Upper lobe of left lung (tissue), 6 donors: ENCODE measurements at regions not wholly inside any gene's neighbourhood (a gene's known extent, or its start where the extent isn't known, plus 50 kb on each side); places are given as distances from the start of the nearest gene placed in this dataset.
A peak's percentile ranks its signal among the peaks of the same experiment; 100 is the strongest.
"Not testable (repeated sequence)": the region's sequence is repeated elsewhere in the genome, so short reads cannot be mapped to it uniquely, and the experiment has no call there.

ENCODE experiments used
- ATAC-seq, 2 donors: fragments of 200-7000 bp; cut with Tn5 transposase; one replicate each; pipeline ENCODE4 v1.9.1; 2022; ENCODE audit warnings: mild to moderate bottlenecking in 2 of 2, moderate library complexity in 2 of 2; ENCODE audit not compliant: low FRiP score in 2 of 2
- DNase-seq, 2 donors: peaks; one replicate each; pipeline ENCODE4 v3.0.0-alpha.2; 2019 to 2020
- H3K27ac ChIP-seq, 4 donors: fragments of 200-600 bp; sonication (generic); one replicate each; pipeline ENCODE4 v1.5.1; 2016 to 2019
- H3K27me3 ChIP-seq, 4 donors: fragments of 200-600 bp; sonication (generic); one replicate each; pipeline ENCODE4 v1.5.1; 2017 to 2019
- H3K36me3 ChIP-seq, 4 donors: fragments of 200-600 bp; sonication (generic); one replicate each; pipeline ENCODE4 v1.5.1; 2016 to 2019
- H3K4me1 ChIP-seq, 4 donors: fragments of 200-600 bp; sonication (generic); one replicate each; pipeline ENCODE4 v1.5.1; 2018 to 2019
- H3K4me3 ChIP-seq, 4 donors: fragments of 200-600 bp; sonication (generic); one replicate each; pipeline ENCODE4 v1.5.1; 2017 to 2019; ENCODE audit warnings: mild to moderate bottlenecking in 2 of 4, moderate library complexity in 1 of 4
- H3K9me3 ChIP-seq, 4 donors: fragments of 200-600 bp; sonication (generic); one replicate each; pipeline ENCODE4 v1.5.1; 2018 to 2019
- WGBS, 2 donors: methylation state at CpG; one replicate each; pipeline ENCODE4 v1.1.5; 2017 to 2018; 5-methylcytosine and 5-hydroxymethylcytosine counted together
- TF ChIP-seq, protein P1 (sequence below), 6 experiments: fragments of 450-650 bp in 4 of 6; fragments of 200-600 bp in 2 of 6; sonication (generic) in 2 of 6; IDR thresholded peaks; one replicate each; pipeline ENCODE4 v1.5.1; 2016 to 2019; ENCODE audit warnings: antibody characterized with exemption in 6 of 6
- donor health status: DM: no; HTN: no; CAD: no; lungs with moderate emphysema.
- donor health status: DM: no; HTN: yes; CAD: no; lungs with severe emphysema.

DNA sequence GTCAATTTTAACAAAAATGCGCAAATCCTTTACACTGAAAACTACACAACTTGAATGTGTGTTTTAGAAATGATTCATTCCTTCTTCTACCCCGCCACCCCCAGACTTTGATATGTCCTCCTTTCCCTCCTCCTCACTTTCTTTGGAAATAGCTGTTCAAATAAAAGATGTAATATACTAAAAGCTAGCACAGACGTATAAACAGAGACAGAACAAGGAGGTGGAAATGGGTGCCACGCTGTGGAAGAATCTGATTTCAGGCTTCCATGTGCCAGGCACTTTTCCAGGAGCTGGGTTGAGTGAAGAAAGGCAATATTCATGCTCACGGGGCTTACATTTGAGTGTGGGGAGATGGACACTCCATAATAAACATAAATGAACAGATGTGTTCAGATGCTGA, 246.6 kb downstream of the ZNF92 start:
- H3K4me3 ChIP-seq, ATAC-seq, H3K27ac ChIP-seq, H3K9me3 ChIP-seq, H3K4me1 ChIP-seq, DNase-seq, H3K27me3 ChIP-seq, H3K36me3 ChIP-seq: not testable (repeated sequence)
- 68 to 74% methylated on average over 5 of the region's 5 CpGs for WGBS, 2 donors

DNA sequence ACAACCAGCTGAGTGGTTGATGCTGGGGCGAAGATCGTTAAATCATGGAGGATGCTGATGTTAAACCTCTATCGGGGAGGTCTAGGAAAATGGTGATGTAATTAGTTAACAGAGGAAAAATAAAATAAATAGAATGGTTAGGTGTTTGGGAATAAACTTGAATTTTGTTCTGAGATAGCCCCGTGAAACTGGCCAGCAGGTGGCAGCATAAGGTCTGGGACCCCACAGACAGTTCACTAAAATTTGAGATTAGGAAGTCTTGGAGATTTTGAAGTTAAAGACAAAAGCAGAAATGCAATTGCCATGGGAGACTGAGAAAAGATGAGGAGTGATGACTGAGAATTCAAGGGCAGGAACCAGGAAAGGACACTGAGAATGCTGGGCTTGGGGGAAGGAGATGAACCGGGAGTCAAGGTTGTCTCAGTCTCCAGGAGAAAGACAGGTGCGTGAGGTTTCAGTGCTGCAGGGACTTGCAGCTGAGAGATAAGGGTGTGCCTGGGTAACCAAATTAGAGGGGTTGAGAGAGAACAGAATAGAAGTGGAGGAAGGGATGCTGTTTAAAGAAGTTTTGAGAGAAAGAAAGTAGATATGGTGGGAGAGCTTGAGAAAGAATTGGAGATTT, 248.0 kb downstream of the ZNF92 start:
- H3K4me1 ChIP-seq, H3K9me3 ChIP-seq, ATAC-seq, H3K36me3 ChIP-seq, DNase-seq, H3K27ac ChIP-seq, H3K4me3 ChIP-seq, H3K27me3 ChIP-seq: not testable (repeated sequence)
- TF ChIP-seq, protein P1, sequence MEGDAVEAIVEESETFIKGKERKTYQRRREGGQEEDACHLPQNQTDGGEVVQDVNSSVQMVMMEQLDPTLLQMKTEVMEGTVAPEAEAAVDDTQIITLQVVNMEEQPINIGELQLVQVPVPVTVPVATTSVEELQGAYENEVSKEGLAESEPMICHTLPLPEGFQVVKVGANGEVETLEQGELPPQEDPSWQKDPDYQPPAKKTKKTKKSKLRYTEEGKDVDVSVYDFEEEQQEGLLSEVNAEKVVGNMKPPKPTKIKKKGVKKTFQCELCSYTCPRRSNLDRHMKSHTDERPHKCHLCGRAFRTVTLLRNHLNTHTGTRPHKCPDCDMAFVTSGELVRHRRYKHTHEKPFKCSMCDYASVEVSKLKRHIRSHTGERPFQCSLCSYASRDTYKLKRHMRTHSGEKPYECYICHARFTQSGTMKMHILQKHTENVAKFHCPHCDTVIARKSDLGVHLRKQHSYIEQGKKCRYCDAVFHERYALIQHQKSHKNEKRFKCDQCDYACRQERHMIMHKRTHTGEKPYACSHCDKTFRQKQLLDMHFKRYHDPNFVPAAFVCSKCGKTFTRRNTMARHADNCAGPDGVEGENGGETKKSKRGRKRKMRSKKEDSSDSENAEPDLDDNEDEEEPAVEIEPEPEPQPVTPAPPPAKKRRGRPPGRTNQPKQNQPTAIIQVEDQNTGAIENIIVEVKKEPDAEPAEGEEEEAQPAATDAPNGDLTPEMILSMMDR (IDR thresholded peaks at IDR 0.05): peak in 1 of 6 experiments; percentile 41
- WGBS, 2 donors: 25% methylated on average over 5 to 6 of the region's 6 CpGs

DNA sequence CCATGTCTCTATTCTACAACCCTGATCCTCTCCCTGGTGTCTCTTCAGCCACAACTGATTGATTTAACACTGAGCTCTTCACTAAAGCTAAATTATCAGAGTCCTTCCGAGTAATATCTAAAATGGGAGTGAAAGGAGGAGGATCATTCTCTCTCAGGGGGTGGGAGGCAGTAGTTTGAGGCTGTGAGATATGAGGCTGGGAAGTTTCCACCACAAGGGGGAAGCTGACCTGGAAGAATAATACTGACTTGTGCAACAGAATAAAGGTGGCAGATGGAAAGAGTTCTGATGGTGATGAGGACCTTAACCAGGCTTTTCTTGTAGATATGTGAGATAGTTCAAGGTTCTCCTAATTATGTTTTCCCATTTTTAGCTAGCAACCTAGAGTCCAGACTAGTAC, 241.6 kb upstream of the VKORC1L1 start:
- not testable (repeated sequence) for H3K27me3 ChIP-seq, H3K4me1 ChIP-seq, H3K9me3 ChIP-seq, ATAC-seq, H3K27ac ChIP-seq, H3K36me3 ChIP-seq, H3K4me3 ChIP-seq, DNase-seq
- WGBS, 2 donors: no CpG with 5 or more reads among the region's 1 CpG

DNA sequence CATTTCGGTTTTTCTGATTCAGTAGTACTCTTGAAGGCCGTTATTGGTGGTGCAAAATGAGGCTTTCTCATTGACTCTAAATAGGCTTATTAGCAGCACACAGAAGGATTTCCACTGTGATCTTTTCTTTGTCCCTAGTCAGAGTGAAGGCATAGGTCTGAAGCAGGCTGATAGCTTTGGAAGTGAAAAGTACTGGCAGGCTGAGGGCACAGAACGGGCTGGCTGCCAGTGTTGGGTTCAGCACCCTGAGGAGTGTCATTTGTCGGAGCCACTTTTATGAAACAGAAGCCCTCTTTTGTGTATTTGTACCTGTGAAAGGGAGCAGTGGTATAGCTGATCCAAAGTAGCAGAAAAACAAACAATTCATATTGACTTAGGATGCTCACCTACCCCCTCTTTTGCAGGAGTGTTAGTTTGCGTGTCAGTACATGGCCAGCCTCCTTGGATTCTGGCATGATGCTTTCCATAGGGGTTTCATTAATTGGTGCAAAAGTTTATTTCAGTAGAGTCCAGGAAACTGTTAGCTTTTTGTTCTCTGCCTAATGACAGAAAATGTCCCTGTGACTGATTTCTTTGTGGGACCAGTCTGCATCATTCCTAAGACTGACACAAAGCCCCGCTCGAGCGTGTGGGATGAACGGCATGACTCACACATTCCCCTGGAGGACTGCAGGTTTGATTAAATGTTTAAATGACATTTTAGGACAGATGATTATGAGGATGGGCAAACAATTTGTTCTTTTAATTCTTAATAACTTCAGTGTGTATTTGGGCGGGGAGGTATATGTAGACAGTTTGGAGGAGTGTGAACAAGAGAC, 239.1 kb upstream of the VKORC1L1 start:
- ATAC-seq, H3K36me3 ChIP-seq, H3K27ac ChIP-seq, H3K27me3 ChIP-seq, H3K4me1 ChIP-seq, H3K4me3 ChIP-seq, H3K9me3 ChIP-seq, DNase-seq: not testable (repeated sequence)
- no CpG with 5 or more reads among the region's 10 CpGs for WGBS, 2 donors

DNA sequence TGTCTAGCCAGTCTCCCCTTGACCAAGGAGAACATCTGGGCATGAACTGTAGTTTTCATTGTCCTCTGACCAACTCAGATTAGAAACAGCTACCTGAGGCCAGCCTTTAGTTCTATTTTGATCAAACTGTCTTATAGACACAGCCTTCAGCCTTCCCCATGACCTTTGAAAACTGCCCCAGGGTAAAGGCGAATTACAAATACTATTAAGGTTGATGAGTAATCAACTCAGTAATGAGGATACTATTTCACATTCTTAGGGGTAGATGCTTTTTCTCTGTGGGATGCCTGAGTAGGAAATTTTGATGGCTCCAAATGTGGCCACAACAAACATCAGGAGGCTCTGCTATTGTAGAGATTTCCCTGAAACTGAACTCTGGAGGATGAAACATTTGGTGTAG, 234.0 kb upstream of the VKORC1L1 start:
- not testable (repeated sequence) for H3K27ac ChIP-seq, H3K4me1 ChIP-seq, H3K9me3 ChIP-seq, H3K27me3 ChIP-seq, DNase-seq, H3K4me3 ChIP-seq, H3K36me3 ChIP-seq, ATAC-seq
- no CpG with 5 or more reads among the region's 1 CpG for WGBS, 2 donors

DNA sequence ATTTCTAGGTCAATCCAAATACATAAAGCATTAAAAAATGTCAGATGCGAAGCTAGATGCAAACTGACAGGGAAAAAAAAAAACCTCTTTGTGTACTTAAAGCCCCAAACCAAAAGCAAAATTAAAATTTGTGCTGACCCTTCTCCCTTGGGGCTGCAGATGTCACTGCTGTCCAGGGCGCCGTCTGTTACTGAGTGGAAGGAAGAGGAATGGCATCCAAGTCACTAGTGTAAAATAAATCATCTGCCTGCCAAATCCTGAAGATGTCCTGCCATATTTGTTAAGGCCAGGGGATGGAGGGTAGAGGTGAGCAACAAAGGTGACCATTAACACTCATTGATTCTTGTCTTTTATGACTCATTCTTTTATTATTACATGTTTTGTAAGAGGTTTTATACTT, 233.2 kb upstream of the VKORC1L1 start:
- not testable (repeated sequence) for H3K27me3 ChIP-seq, H3K9me3 ChIP-seq, H3K27ac ChIP-seq, H3K4me3 ChIP-seq, H3K4me1 ChIP-seq, H3K36me3 ChIP-seq, DNase-seq, ATAC-seq
- no CpG with 5 or more reads among the region's 3 CpGs for WGBS, 2 donors

DNA sequence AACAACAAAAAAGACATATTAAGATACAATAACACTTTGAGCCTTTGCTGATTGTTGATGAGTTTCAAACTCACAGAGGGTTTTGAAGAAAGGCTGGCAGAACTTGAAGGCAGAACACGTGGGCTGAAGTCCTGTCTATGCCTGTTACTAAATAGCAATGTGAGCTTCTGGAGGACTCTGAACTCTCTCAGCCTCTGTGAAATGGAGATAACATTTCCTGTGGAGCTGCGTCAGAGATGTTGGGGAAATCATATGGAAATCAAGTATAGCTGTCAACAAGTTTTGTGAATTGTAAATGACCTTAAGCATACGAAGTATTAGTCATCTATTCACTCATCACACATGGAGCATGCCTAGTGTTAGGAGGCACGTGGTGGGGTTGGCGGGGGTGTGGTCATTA, 229.4 kb upstream of the VKORC1L1 start:
- H3K27ac ChIP-seq, H3K4me1 ChIP-seq, H3K27me3 ChIP-seq, H3K36me3 ChIP-seq, ATAC-seq, H3K9me3 ChIP-seq, DNase-seq, H3K4me3 ChIP-seq: not testable (repeated sequence)
- WGBS, 2 donors: no CpG with 5 or more reads among the region's 5 CpGs

DNA sequence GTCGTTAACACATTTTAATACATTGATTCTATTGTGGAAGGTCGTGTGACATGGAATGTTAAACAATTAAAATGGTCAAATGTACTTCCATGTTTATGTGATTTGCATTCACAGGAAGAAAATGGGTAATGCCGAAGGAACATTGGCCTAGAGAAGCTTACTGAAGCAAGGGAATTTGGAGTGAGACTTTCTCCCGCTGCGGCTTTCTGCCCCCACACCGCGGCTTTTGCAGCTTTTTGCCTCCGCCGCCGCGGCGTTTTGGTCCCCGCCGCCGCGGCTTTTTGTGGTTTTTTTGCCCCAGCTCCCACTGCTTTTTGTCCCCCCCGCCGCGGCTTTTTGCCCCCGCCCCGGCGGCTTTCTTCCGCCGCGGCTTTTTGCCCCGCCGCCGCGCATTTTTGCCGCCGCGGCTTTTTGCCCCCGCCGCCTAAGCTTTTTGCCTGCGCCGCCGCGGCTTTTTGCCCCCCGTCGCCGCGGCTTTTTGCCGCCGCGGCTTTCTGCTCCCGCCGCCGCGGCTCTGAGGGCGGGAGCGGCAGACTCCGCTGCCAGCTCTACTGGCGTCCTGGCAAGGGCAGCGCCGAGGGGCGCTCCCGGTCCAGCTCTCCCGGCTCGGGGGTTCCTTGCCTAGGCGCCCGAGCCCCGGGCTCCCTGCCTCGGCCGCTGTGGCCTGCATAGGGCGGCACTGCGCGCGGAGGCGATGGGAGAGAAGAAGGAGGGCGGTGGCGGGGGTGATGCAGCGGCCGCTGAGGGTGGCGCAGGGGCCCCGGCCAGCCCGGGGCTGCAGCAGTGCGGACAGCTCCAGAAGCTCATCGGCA, 225.5 kb upstream of the VKORC1L1 start:
- peak in 1 of 2 donors; percentile 31 for ATAC-seq
- not testable (repeated sequence) for H3K4me1 ChIP-seq, H3K9me3 ChIP-seq, DNase-seq, H3K36me3 ChIP-seq, H3K4me3 ChIP-seq, H3K27me3 ChIP-seq, H3K27ac ChIP-seq
- no CpG with 5 or more reads among the region's 78 CpGs for WGBS, 2 donors

DNA sequence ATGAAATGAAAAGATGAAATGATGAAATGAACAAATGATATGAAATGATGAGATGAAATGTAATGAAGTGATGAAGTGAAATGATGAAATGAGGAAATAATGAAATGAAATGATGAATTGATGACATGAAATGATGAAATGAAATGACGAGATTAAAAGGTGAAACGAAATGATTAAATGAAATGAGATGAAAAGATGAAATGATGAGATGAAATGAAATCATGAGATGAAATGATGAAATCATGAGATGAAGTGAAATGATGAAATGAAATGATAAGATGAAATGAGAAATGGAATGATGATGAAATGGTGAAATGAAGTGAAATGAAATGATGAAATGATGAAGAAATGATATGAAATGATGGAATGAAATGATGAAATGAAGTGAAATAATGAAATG, 221.7 kb upstream of the VKORC1L1 start:
- not testable (repeated sequence) for H3K27me3 ChIP-seq, ATAC-seq, H3K9me3 ChIP-seq, H3K4me3 ChIP-seq, H3K27ac ChIP-seq, DNase-seq, H3K36me3 ChIP-seq, H3K4me1 ChIP-seq
- WGBS, 2 donors: 94 to 100% methylated on average over 2 of the region's 2 CpGs

DNA sequence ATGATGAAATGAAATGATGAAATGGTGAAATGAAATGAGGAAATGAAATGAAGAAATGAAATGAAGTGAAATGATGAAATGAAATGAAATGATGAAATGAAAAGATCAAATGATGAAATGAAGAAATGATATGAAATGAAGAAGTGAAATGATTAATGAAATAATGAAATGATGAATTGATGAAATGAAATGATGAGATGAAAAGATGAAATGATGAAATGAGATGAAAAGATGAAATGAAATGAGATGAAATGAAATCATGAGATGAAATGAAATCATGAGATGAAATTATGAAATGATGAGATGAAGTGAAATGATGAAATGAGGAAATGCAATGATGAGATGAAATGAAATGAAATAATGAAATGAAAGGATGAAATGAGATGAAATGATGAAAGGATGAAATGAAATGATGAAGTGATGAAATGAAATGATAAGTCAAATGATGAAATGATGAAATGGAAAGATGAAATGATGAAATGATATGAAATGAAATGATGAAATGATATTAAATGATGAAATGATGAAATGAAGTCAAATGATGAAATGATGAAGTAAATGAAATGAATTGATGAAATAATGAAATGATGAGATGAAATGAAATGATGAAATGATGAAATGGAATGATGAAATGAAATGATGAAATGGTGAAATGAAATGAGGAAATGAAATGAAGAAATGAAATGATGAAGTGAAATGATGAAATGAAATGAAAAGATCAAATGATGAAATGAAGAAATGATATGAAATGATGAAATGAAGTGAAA, 220.9 kb upstream of the VKORC1L1 start:
- DNase-seq, H3K27me3 ChIP-seq, H3K4me1 ChIP-seq, H3K4me3 ChIP-seq, ATAC-seq, H3K27ac ChIP-seq, H3K36me3 ChIP-seq, H3K9me3 ChIP-seq: not testable (repeated sequence)

DNA sequence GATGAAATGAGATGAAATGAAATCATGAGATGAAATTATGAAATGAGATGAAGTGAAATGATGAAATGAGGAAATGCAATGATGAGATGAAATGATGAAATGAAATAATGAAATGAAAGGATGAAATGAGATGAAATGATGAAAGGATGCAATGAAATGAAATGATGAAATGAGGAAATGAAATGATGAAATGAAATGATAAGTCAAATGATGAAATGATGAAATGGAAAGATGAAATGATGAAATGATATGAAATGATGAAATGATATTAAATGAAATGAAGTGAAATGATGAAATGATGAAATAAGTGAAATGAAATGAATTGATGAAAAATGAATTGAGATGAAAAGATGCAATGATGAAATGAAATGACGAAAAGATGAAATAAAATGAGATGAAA, 220.2 kb upstream of the VKORC1L1 start:
- DNase-seq, ATAC-seq, H3K4me3 ChIP-seq, H3K9me3 ChIP-seq, H3K36me3 ChIP-seq, H3K4me1 ChIP-seq, H3K27ac ChIP-seq, H3K27me3 ChIP-seq: not testable (repeated sequence)
- WGBS, 2 donors: no CpG with 5 or more reads among the region's 1 CpG
